Right lobe of liver (tissue), 6 donors: ENCODE measurements at regions not wholly inside any gene's neighbourhood (a gene's known extent, or its start where the extent isn't known, plus 50 kb on each side); places are given as distances from the start of the nearest gene placed in this dataset.
A peak's percentile ranks its signal among the peaks of the same experiment; 100 is the strongest.
"Not testable (repeated sequence)": the region's sequence is repeated elsewhere in the genome, so short reads cannot be mapped to it uniquely, and the experiment has no call there.

Experiments
- ATAC-seq, 4 donors: fragments of 200-7000 bp; cut with Tn5 transposase; one replicate each; pipeline ENCODE4 v1.9.1; 2020; ENCODE audit warnings: mild to moderate bottlenecking in 4 of 4, moderate library complexity in 4 of 4
- DNase-seq, 3 donors: peaks; one replicate each; pipeline ENCODE4 v3.0.0-alpha.2; 2020
- H3K27ac ChIP-seq, 3 donors: fragments of 200-600 bp; one replicate each; pipeline ENCODE4 v1.8.0; 2022
- H3K27me3 ChIP-seq, 2 donors: fragments of 200-600 bp; one replicate each; pipeline ENCODE4 v1.8.0; 2022
- H3K36me3 ChIP-seq, 4 donors: fragments of 200-600 bp; sonication (generic) in 1 of 4; one replicate each; pipeline versions ENCODE4 v1.5.1 to v1.8.0; 2017 to 2022; ENCODE audit warnings: control low read depth in 1 of 4
- H3K4me1 ChIP-seq, 4 donors: fragments of 200-600 bp; sonication (generic) in 1 of 4; one replicate each; pipeline versions ENCODE4 v1.5.1 to v1.8.0; 2017 to 2022; ENCODE audit warnings: control low read depth in 1 of 4
- H3K4me3 ChIP-seq, 3 donors: fragments of 200-600 bp; one replicate each; pipeline ENCODE4 v1.8.0; 2022
- H3K9me3 ChIP-seq, 4 donors: fragments of 200-600 bp; sonication (generic) in 1 of 4; one replicate each; pipeline versions ENCODE4 v1.5.1 to v1.8.0; 2017 to 2022; ENCODE audit warnings: control low read depth in 1 of 4
- CTCF ChIP-seq, 4 donors: fragments of 200-600 bp in 3 of 4; fragments of 450-650 bp in 1 of 4; IDR thresholded peaks; one replicate each; pipeline versions ENCODE4 v1.5.1 to v1.8.0; 2016 to 2022; ENCODE audit warnings: antibody characterized with exemption in 4 of 4, mild to moderate bottlenecking in 2 of 4
- POLR2A ChIP-seq: fragments of 450-650 bp; IDR thresholded peaks from one replicate; pipeline ENCODE4 v1.6.1; 2017; ENCODE audit warnings: antibody characterized with exemption, mild to moderate bottlenecking
- WGBS: methylation state at CpG from one replicate; pipeline ENCODE4 v1.1.6; 2018; ENCODE audit warnings: low coverage, low lambda C conversion rate; ENCODE audit not compliant: insufficient coverage; ENCODE audit errors: missing lambda C conversion rate; 5-methylcytosine and 5-hydroxymethylcytosine counted together
- intact Hi-C, 2 donors: fragments of 100-400 bp; cut with DNase I; formaldehyde crosslinking; loops; one replicate each; pipeline versions ENCODE4 v1.11.2 to v1.14.1; 2022
- donor health status: DM: no; HTN: yes; CAD: no.
- donor health status: DM: no; HTN: no; CAD: no.
- donor health status: DM: no; HTN: no; CAD: no.
- donor health status: DM: no; HTN: yes; CAD: no.
- donor health status: DM: no; HTN: yes; CAD: no.

- TF ChIP-seq POLR2A (no peak), CTCF (IDR thresholded peaks at IDR 0.05) (no peak)
- no peak overlapping the region for H3K27ac ChIP-seq
These were observed 78.8 kb upstream of the NR5A2 start for GRCh38 chr1:199948587-199949280.

GRCh38 chr1:199951005-199951404, 76.5 kb upstream of the NR5A2 start:
- H3K9me3 ChIP-seq, intact Hi-C loops, H3K27me3 ChIP-seq, H3K36me3 ChIP-seq, H3K4me3 ChIP-seq, H3K27ac ChIP-seq, H3K4me1 ChIP-seq: not testable (repeated sequence)
- ATAC-seq (peak in 1 of 4 donors; percentile 51), DNase-seq (peak in 1 of 3 donors; percentile 22)
- WGBS: 75% methylated on average over 6 of the region's 6 CpGs

More at GRCh38 chr1:199948587-199949280, 78.8 kb upstream of the NR5A2 start:
- Histone ChIP-seq H3K36me3 (no peaks in the 10 kb centered on the region), H3K27me3 (no peaks in the 10 kb centered on the region), H3K4me3 (no peak overlapping the region), H3K4me1 (no peaks in the 10 kb centered on the region), H3K9me3 (no peaks in the 10 kb centered on the region)
- intact Hi-C loops: no loop called here
- 95% methylated on average over 4 of the region's 5 CpGs for WGBS
- DNase-seq (no peak), ATAC-seq (no peak)

- WGBS: 89% methylated on average over 4 of the region's 4 CpGs
- Histone ChIP-seq H3K27ac (no peak overlapping the region), H3K9me3 (no peaks in the 10 kb centered on the region), H3K4me3 (no peak overlapping the region), H3K27me3 (no peaks in the 10 kb centered on the region), H3K4me1 (no peaks in the 10 kb centered on the region), H3K36me3 (no peaks in the 10 kb centered on the region)
- no peak for ATAC-seq
- no peak for TF ChIP-seq POLR2A
- no peak for TF ChIP-seq CTCF (IDR thresholded peaks at IDR 0.05)
- intact Hi-C loops: no loop called here
- DNase-seq: no peak
These were observed 73.9 kb upstream of the NR5A2 start for GRCh38 chr1:199953651-199954050.

GRCh38 chr1:199954699-199955098, 72.8 kb upstream of the NR5A2 start:
- no peaks in the 10 kb centered on the region for H3K4me1 ChIP-seq
- no peak overlapping the region for H3K27ac ChIP-seq
- DNase-seq: peak in 2 of 3 donors; percentile 31 to 55
- peak; percentile 33 to 60 (median 50) for TF ChIP-seq CTCF (IDR thresholded peaks at IDR 0.05)
- no peak for TF ChIP-seq POLR2A
- WGBS: 38% methylated on average over 2 of the region's 3 CpGs
- intact Hi-C loops: no loop called here
- H3K27me3 ChIP-seq: no peaks in the 10 kb centered on the region
- H3K36me3 ChIP-seq: no peaks in the 10 kb centered on the region
- H3K9me3 ChIP-seq: no peaks in the 10 kb centered on the region
- peak; percentile 86 to 91 (median 89) for ATAC-seq
- no peak overlapping the region for H3K4me3 ChIP-seq

GRCh38 chr1:199955235-199955634, 72.3 kb upstream of the NR5A2 start:
- TF ChIP-seq POLR2A: no peak
- no peak for TF ChIP-seq CTCF (IDR thresholded peaks at IDR 0.05)
- Histone ChIP-seq H3K4me3 (no peak overlapping the region), H3K27ac (no peak overlapping the region), H3K36me3 (no peaks in the 10 kb centered on the region), H3K27me3 (no peaks in the 10 kb centered on the region), H3K9me3 (no peaks in the 10 kb centered on the region), H3K4me1 (no peaks in the 10 kb centered on the region)
- no peak for DNase-seq
- peak; percentile 24 to 71 (median 40) for ATAC-seq
- intact Hi-C loops: no loop called here
- WGBS: 26% methylated on average over 4 of the region's 4 CpGs
